Keratinocyte (primary cell): ENCODE measurements at regions not wholly inside any gene's neighbourhood (a gene's known extent, or its start where the extent isn't known, plus 50 kb on each side); places are given as distances from the start of the nearest gene placed in this dataset.

Experiments
- DNase-seq: peaks from one replicate; pipeline ENCODE4 v3.0.0-alpha.2; 2011; ENCODE audit warnings: low read depth, missing footprints, low spot score
- FAIRE-seq: peaks from 2 replicates; lab custom pipeline; 2011; peaks lifted over from hg19 to GRCh38; lab: Jason Lieb, UNC
- H2AFZ ChIP-seq: 2 replicates; pipeline ENCODE4 v1.6.0; 2012; ENCODE audit warnings: low read length, control low read depth, inconsistent platforms; ENCODE audit not compliant: control insufficient read depth
- H3K27ac ChIP-seq: 2 replicates; pipeline ENCODE4 v1.5.1; 2011; ENCODE audit warnings: low read length; ENCODE audit not compliant: control insufficient read depth, insufficient read depth
- H3K27me3 ChIP-seq: 3 replicates; pipeline ENCODE4 v1.6.0; 2011; ENCODE audit warnings: low read length; ENCODE audit not compliant: control insufficient read depth, insufficient read depth; ENCODE audit errors: extremely low read depth
- H3K36me3 ChIP-seq, 2 experiments: 2 replicates in 1 of 2; 3 replicates in 1 of 2; pipeline ENCODE4 v1.5.1; 2011; ENCODE audit warnings: low read length in 2 of 2, mild to moderate bottlenecking in 1 of 2; ENCODE audit not compliant: control insufficient read depth in 2 of 2, insufficient read depth in 2 of 2; ENCODE audit errors: extremely low read depth in 1 of 2
- H3K4me1 ChIP-seq: 3 replicates; pipeline ENCODE4 v1.5.1; 2011; ENCODE audit warnings: low read length; ENCODE audit not compliant: control insufficient read depth, insufficient read depth; ENCODE audit errors: extremely low read depth
- H3K4me2 ChIP-seq: 3 replicates; pipeline ENCODE4 v1.6.0; 2011; ENCODE audit warnings: low read depth, low read length; ENCODE audit not compliant: control insufficient read depth, insufficient read depth; ENCODE audit errors: extremely low read depth
- H3K4me3 ChIP-seq, 3 experiments: fragments of 200-600 bp in 1 of 3; sonication (generic) in 1 of 3; 2 replicates in 2 of 3; 3 replicates in 1 of 3; pipeline ENCODE4 v1.5.1; 2011 to 2016; ENCODE audit warnings: low read length in 3 of 3, mild to moderate bottlenecking in 3 of 3, control low read depth in 2 of 3, inconsistent platforms in 1 of 3, low read depth in 1 of 3, mixed read lengths in 1 of 3, mixed run types in 1 of 3, moderate library complexity in 1 of 3; ENCODE audit not compliant: control insufficient read depth in 2 of 3, insufficient read depth in 2 of 3; ENCODE audit errors: extremely low read depth in 1 of 3
- H3K79me2 ChIP-seq: 2 replicates; pipeline ENCODE4 v1.6.0; 2012; ENCODE audit warnings: low read length; ENCODE audit not compliant: control insufficient read depth, insufficient read depth
- H3K9ac ChIP-seq: 3 replicates; pipeline ENCODE4 v1.6.0; 2011; ENCODE audit warnings: low read length; ENCODE audit not compliant: control insufficient read depth, insufficient read depth; ENCODE audit errors: extremely low read depth
- H3K9me1 ChIP-seq: 3 replicates; pipeline ENCODE4 v1.6.0; 2011; ENCODE audit warnings: low read length; ENCODE audit not compliant: control insufficient read depth, insufficient read depth; ENCODE audit errors: extremely low read depth
- H3K9me3 ChIP-seq: 2 replicates; pipeline ENCODE4 v1.5.1; 2012; ENCODE audit warnings: low read depth, low read length; ENCODE audit not compliant: control insufficient read depth
- H4K20me1 ChIP-seq: 3 replicates; pipeline ENCODE4 v1.6.0; 2011; ENCODE audit warnings: low read length; ENCODE audit not compliant: control insufficient read depth, insufficient read depth; ENCODE audit errors: extremely low read depth
- CTCF ChIP-seq, 3 experiments: IDR thresholded peaks in 1 of 3; conservative IDR thresholded peaks in 1 of 3; optimal IDR thresholded peaks in 1 of 3; 2 replicates in 2 of 3; 3 replicates in 1 of 3; pipeline versions ENCODE3 to v1.5.1; 2011; ENCODE audit warnings: low read length in 3 of 3, mild to moderate bottlenecking in 3 of 3, moderate library complexity in 2 of 3, control low read depth in 1 of 3, inconsistent platforms in 1 of 3; ENCODE audit not compliant: insufficient read depth in 2 of 3; ENCODE audit errors: extremely low read depth in 1 of 3
- EZH2 ChIP-seq: IDR thresholded peaks from one replicate; pipeline ENCODE4 v1.6.1; 2012; ENCODE audit warnings: inconsistent platforms, mild to moderate bottlenecking, low read length, moderate library complexity
- dilution Hi-C: fragments of 300-500 bp; cut with MboI; formaldehyde crosslinking; loops from one replicate; pipeline ENCODE4 v1.7.0; 2020; ENCODE audit warnings: low sequenced_read_pairs; ENCODE audit not compliant: extremely low pct_ligation_motif_present

- H3K9ac ChIP-seq, result no peak overlapping the region
- H3K4me2 ChIP-seq, result no peak overlapping the region
- no peak for TF ChIP-seq CTCF (optimal IDR thresholded peaks at IDR 0.05 in 1 of 3, IDR thresholded peaks at IDR 0.05 in 1 of 3, conservative IDR thresholded peaks at IDR 0.05 in 1 of 3; ENCODE audit: extremely low read depth in 1 of 3, insufficient read depth in 2 of 3, low read length in 3 of 3)
- TF ChIP-seq EZH2, result no peak
- no peak overlapping the region for H3K4me3 ChIP-seq
- no peaks in the 10 kb centered on the region for H4K20me1 ChIP-seq
- H3K27me3 ChIP-seq, result no peaks in the 10 kb centered on the region
- H2AFZ ChIP-seq, result no peak overlapping the region
- H3K9me3 ChIP-seq, result no peaks in the 10 kb centered on the region
- no peaks in the 10 kb centered on the region for H3K9me1 ChIP-seq
- no peaks in the 10 kb centered on the region for H3K79me2 ChIP-seq
- FAIRE-seq (no peak), DNase-seq (no peak)
- no peaks in the 10 kb centered on the region for H3K36me3 ChIP-seq
- dilution Hi-C loops, result no loop called here
- H3K27ac ChIP-seq, result no peak overlapping the region
- peaks cover 18% of the 10 kb centered on the region for H3K4me1 ChIP-seq
Observed at GRCh38 chr2:152246686-152247336, 71.2 kb upstream of the STAM2 start.

GRCh38 chr2:152247337-152247695, 71.8 kb upstream of the STAM2 start:
- dilution Hi-C loops, result no loop called here
- no peak overlapping the region for H3K9ac ChIP-seq
- H2AFZ ChIP-seq, result no peak overlapping the region
- no peaks in the 10 kb centered on the region for H3K27me3 ChIP-seq
- H3K79me2 ChIP-seq, result no peaks in the 10 kb centered on the region
- no peak overlapping the region for H3K27ac ChIP-seq
- FAIRE-seq (peak; percentile 49), DNase-seq (no peak)
- peaks cover 13% of the 10 kb centered on the region for H3K4me1 ChIP-seq
- no peak overlapping the region for H3K4me3 ChIP-seq
- no peaks in the 10 kb centered on the region for H3K9me3 ChIP-seq
- no peaks in the 10 kb centered on the region for H3K36me3 ChIP-seq
- no peak for TF ChIP-seq CTCF (optimal IDR thresholded peaks at IDR 0.05 in 1 of 3, IDR thresholded peaks at IDR 0.05 in 1 of 3, conservative IDR thresholded peaks at IDR 0.05 in 1 of 3; ENCODE audit: extremely low read depth in 1 of 3, insufficient read depth in 2 of 3, low read length in 3 of 3)
- no peak for TF ChIP-seq EZH2
- H4K20me1 ChIP-seq, result no peaks in the 10 kb centered on the region
- H3K4me2 ChIP-seq, result no peak overlapping the region
- no peaks in the 10 kb centered on the region for H3K9me1 ChIP-seq
